HG03378 (cell line): ENCODE measurements at regions not wholly inside any gene's neighbourhood (a gene's known extent, or its start where the extent isn't known, plus 50 kb on each side); places are given as distances from the start of the nearest gene placed in this dataset.
A peak's percentile ranks its signal among the peaks of the same experiment; 100 is the strongest.

Experiments
- ATAC-seq: cut with Tn5 transposase; IDR thresholded peaks from one replicate; pipeline ENCODE4 v1.9.1; 2021; ENCODE audit warnings: mild to moderate bottlenecking, moderate library complexity; ENCODE audit not compliant: unreplicated experiment

- no peak for ATAC-seq
Measured at GRCh38 chr4:181998398-181999295, 244.6 kb upstream of the TENM3 start.

GRCh38 chr4:182000077-182000476 is 243.1 kb upstream of the TENM3 start:
- ATAC-seq: no peak

- no peak for ATAC-seq
Measured at GRCh38 chr4:182010876-182011275, 232.3 kb upstream of the TENM3 start.

- ATAC-seq: no peak
Measured at GRCh38 chr4:182014164-182014563, 229.0 kb upstream of the TENM3 start.

- no peak for ATAC-seq
Measured at GRCh38 chr4:182015014-182015413, 228.2 kb upstream of the TENM3 start.

- ATAC-seq: no peak
Measured at GRCh38 chr4:182015893-182016292, 227.3 kb upstream of the TENM3 start.

GRCh38 chr4:182017038-182017437 is 226.2 kb upstream of the TENM3 start:
- ATAC-seq: no peak

GRCh38 chr4:182018691-182019090 is 224.5 kb upstream of the TENM3 start:
- peak; percentile 48 for ATAC-seq

- peak; percentile 93 for ATAC-seq
Measured at GRCh38 chr4:182019148-182019652, 224.0 kb upstream of the TENM3 start.

- no peak for ATAC-seq
Measured at GRCh38 chr4:182022909-182023308, 220.3 kb upstream of the TENM3 start.

GRCh38 chr4:182023469-182023868 is 219.7 kb upstream of the TENM3 start:
- no peak for ATAC-seq

GRCh38 chr4:182042945-182043344 is 200.3 kb upstream of the TENM3 start:
- ATAC-seq: no peak

GRCh38 chr4:182048871-182049270 is 194.3 kb upstream of the TENM3 start:
- no peak for ATAC-seq

- ATAC-seq: no peak
Measured at GRCh38 chr4:182056866-182057265, 186.3 kb upstream of the TENM3 start.

GRCh38 chr4:182062458-182062857 is 180.7 kb upstream of the TENM3 start:
- no peak for ATAC-seq

- ATAC-seq: no peak
Measured at GRCh38 chr4:182062936-182063335, 180.3 kb upstream of the TENM3 start.

GRCh38 chr4:182063651-182064050 is 179.6 kb upstream of the TENM3 start:
- no peak for ATAC-seq

- no peak for ATAC-seq
Measured at GRCh38 chr4:182065255-182065654, 177.9 kb upstream of the TENM3 start.

- ATAC-seq: no peak
Measured at GRCh38 chr4:182066037-182066436, 177.2 kb upstream of the TENM3 start.

- no peak for ATAC-seq
Measured at GRCh38 chr4:182067828-182068227, 175.4 kb upstream of the TENM3 start.

- no peak for ATAC-seq
Measured at GRCh38 chr4:182068920-182069319, 174.3 kb upstream of the TENM3 start.

- no peak for ATAC-seq
Measured at GRCh38 chr4:182073278-182073677, 169.9 kb upstream of the TENM3 start.

- no peak for ATAC-seq
Measured at GRCh38 chr4:182074139-182074538, 169.1 kb upstream of the TENM3 start.
